NCI-H128 (cell line): ENCODE measurements at regions not wholly inside any gene's neighbourhood (a gene's known extent, or its start where the extent isn't known, plus 50 kb on each side); places are given as distances from the start of the nearest gene placed in this dataset.
"Not testable (repeated sequence)": the region's sequence is repeated elsewhere in the genome, so short reads cannot be mapped to it uniquely, and the experiment has no call there.

ENCODE experiments used
- DNase-seq: peaks from one replicate; lab custom pipeline; 2025; ENCODE audit not compliant: unreplicated experiment; lab: John Stamatoyannopoulos, UW

DNA sequence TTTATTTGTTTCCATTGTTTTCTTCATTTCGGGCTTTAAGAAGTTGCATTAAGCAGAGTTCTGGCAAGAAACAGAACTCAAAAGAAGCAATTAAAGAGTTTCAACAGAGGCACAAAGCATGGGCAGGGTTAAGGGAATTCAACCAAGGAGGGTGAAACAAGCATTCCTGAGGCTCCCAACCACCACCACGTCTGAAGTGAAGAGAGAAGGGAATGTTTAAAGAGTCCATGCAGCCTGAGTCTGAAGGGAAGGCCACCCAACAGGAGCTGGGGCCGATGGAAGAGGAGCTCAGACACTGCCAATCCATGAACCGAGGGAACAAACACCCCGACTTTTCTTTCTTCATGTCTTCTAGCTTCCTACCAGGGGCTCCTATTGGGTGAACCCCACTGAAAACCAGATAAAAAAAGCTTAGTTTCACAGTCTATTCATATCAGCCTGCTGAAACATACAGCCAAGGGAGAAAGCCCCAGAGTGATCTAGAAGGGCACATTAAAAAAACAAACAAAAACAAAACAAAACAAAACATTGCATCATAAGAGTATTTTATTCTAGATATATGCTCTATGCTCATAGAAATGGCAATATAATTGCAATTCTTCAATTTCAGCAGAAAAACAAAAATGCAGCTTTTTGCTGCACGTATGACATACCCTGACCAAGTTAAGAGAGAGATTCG, 592.1 kb downstream of the TTLL7 start:
- not testable (repeated sequence) for DNase-seq

GRCh38 chr1:83405789-83406188, 593.1 kb downstream of the TTLL7 start:
- not testable (repeated sequence) for DNase-seq

DNA sequence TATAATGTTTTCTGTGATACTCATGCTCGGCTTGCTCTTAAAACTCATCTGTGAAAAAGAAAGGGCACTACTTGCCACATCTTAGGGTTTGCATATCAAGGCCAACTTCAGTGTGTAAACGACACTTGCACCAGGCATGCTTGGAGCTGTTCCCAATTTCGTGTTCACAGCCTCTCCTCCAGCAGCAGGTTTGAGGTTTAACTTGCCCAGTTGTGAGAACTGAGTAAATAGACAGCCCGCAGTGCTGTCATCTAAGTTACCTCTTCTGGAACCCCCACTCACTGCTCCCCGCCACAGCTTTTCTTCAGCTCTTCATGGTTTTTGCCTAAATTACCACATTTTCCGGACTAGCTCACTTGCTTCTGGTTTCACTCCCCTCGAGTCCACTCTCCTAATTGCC, 595.4 kb downstream of the TTLL7 start:
- not testable (repeated sequence) for DNase-seq

DNA sequence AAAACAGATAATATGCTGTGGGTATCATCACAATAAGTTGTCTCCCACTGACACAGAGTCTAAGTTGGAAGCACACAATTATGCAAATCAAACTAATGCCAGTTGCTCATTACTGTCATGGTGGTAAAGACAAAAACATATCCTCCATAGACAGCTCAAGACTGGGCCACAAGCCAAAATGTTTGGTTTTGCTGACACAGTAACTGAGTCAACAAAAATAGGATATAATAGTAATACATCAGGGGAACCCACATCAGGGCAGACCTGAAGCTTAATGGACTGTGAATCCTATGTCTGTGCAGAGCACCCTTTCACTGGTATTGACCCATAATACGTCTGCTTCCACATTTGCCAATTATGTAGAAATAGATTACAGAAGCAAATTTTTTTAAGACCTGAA, 597.8 kb downstream of the TTLL7 start:
- not testable (repeated sequence) for DNase-seq

DNA sequence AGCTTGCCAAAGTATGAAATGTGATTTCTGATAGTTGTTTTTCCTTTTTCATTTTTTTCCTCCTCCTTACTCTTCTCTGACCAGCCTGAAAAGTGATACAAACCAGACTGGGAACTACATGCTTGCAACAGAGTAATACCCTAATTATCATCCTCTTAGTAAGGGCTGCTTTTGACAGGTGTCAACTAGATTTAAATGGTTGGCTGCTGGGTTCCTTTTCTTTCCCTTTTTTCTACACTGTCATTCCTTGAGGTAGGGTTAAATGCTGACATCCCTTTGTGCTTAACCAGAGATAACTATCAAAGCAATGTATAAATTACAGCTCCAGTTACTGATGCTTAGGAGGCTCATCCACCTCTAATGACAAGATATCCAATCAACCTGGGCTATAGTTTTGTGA, 598.8 kb downstream of the TTLL7 start:
- not testable (repeated sequence) for DNase-seq

GRCh38 chr1:83398125-83398524, 600.8 kb downstream of the TTLL7 start:
- DNase-seq: not testable (repeated sequence)

DNA sequence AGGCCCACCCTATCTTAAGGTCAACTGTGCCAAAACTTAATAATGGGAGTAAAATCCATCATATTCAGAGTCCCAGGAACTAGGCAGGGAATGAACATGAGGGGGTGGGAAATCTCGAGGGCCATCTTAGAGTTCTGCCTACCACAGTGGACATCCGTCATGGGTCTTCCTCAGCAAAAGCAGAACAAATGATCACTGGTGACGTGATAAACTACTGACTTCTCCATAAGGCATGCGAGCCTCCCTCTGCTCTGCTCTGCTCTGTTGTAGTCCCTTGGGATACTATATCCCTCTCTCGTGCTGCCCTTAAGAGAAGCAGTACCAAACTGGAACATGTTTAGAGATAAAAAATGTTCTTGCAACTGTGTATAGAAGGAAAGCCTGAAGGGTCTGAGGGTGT, 603.8 kb downstream of the TTLL7 start:
- DNase-seq: not testable (repeated sequence)

DNA sequence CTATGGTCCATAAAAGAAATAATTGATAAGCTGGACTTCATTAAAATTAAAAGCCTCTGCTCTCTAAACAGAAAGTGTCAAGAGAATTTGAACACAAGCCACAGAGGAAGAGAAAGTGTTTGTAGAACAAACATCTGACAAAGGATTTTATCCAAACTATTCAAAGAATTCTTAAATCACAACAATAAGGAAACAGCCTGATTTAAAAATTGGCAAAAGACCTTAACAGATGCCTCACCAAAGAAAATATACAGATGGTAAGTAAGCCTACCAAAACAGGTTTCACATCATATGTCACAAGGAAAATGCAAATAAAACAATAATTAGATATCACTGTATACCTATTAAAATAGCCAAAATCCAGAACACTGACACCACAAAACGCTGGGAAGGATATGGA, 612.0 kb downstream of the TTLL7 start:
- not testable (repeated sequence) for DNase-seq

DNA sequence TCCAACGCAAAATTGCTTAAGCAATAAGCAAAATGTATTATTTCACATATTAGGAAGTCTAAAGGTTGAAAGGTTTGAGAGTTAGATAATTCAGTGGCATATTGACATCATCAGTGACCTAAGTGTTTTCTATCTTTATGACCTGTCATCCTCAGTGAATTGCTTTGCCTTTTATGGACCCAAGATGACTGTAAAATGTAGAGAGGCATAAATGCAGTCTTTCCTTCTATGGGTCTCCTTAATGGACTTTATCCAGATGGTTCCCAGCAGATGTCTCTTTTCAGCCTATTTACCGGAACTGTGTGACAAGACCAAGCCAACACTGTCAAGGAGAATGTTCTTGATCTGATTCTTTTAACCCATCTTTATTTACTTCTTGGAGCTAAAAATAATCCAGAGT, 615.8 kb downstream of the TTLL7 start:
- DNase-seq: not testable (repeated sequence)

DNA sequence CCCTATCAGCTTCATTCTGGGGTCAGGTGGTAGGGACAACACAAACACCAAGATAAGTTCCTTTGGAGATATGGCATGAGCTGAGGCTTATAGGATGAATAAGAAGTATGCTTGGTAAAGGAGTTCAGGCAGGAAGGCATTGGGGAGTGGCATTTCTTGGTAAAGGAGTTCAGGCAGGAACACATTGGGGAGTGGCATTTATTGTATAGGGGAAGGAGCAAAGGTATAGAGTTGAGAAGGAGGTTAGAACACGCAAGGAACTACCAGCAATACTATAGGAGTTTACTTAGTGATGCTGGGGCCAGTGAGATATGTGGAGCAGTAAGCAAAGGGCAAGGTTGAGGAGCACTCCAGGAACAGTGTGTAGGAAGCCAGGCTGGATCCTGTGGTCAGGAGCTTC, 625.9 kb downstream of the TTLL7 start:
- not testable (repeated sequence) for DNase-seq

GRCh38 chr1:83369853-83370252, 629.1 kb downstream of the TTLL7 start:
- not testable (repeated sequence) for DNase-seq

GRCh38 chr1:83365320-83365719, 633.6 kb downstream of the TTLL7 start:
- not testable (repeated sequence) for DNase-seq

DNA sequence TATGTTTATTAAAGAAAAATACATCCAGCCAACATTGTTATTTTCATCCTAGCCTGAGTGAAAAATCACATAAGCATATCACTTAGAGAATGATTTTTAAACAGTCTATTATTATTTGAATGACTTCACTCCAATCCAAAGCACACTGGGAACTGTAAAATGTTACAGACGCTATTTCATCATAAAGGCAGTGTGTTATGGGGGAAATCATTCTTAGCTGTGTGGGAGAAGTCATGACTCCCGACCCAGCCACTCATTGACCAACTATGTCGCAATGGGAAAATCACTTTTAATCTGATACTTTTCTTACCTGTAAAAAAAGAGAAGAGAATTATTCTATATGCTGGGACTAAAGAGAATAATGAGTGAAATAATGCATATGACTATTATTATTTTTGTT, 653.6 kb downstream of the TTLL7 start:
- not testable (repeated sequence) for DNase-seq

DNA sequence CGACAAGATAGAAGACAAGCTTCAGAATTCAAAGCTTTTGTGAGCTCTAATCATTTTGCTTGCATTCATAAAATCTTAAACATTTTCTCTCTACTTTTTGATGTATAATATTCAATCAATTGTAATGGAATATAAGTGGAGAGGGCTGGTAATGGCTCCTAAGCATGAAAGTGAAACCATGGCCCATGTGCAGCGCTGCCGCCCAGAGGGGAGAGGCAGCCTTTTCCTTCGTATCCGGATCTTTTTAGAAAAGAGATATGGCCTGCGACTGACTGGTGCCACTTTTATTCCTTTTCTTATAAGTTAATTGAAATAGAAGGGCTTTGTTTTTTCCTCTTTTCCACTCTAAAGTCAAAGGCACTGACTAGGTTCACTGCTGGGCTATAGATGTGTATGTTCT, 655.2 kb downstream of the TTLL7 start:
- DNase-seq: not testable (repeated sequence)

GRCh38 chr1:83342995-83343394, 655.9 kb downstream of the TTLL7 start:
- DNase-seq: not testable (repeated sequence)

DNA sequence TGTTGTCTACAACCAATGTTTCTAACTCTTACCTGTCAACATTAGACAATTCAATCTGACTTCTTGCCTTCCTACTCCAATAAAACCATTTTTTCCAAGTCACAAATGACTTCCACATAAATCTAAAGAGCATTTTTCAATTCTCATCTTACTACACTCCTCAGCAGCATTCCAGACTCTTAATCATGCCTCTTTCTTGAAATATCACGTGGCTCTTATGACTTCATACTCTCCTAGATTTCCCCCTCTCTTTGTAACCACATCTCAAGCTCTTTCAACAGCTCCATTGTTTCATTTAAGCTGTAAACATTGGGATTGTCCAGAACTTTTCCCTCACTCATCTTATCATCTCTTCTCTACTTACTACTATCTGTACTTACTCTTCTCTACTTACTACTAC, 666.6 kb downstream of the TTLL7 start:
- DNase-seq: not testable (repeated sequence)

DNA sequence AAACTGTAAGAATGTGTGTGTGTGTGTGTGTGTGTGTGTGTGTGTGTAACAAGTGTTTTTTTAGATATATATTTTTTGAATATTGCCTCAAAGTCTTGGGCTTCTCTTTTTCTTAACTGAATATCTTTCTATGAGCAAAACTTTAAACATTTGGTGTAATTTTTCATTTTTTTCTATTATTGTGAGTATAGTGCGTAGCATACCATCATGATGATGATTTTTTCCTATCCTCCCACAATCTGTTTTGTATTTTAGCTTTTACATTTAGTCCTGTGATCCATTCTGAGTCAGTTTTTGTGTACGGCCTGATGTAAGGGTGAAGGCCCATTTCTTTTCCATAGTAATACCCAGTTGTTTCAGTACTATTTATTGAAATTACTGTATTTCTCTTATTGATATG, 680.6 kb downstream of the TTLL7 start:
- DNase-seq: no peak

DNA sequence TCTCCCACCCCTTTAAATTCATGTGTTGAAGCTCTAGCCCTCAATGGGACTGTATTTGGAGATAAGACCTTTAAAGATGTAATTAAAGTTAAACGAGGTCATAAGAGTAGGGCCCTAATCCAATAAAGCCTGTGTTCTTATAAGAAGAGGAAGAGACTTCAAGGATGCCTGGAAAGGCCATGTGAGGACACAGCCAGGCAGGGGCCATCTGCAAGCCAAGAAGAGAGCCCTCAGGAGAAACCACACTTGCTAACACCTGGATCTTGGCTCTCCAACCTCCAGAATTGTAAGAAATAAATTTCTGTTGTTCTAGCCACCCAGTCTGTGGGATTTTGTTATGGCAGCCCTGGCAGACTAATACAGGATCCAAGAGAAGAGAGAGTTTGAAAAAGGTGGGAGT, 683.5 kb downstream of the TTLL7 start:
- DNase-seq: not testable (repeated sequence)

GRCh38 chr1:83310161-83310560, 688.8 kb downstream of the TTLL7 start:
- not testable (repeated sequence) for DNase-seq

GRCh38 chr1:83309035-83309434, 689.9 kb downstream of the TTLL7 start:
- not testable (repeated sequence) for DNase-seq

- not testable (repeated sequence) for DNase-seq
These were observed 692.1 kb downstream of the TTLL7 start for GRCh38 chr1:83306811-83307210.

DNA sequence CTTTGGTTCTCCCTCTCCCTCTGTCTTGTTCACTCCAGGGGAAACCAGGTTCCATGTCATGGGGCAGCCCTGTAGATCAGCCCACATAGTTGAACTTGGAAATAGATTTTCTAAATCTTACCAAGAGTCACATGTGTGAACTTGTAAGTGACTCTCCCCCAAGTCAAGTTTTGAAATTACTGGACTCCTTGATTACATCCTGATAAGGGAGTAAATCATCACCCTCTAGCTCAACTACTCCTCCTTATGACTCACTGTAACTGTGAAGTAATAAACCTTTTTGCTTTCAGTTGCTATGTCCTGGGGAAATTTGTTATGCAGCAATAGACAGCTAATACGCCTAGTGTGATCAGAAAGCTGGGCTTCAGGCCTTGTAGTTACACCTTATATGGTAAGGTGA, 703.3 kb downstream of the TTLL7 start:
- DNase-seq: not testable (repeated sequence)

GRCh38 chr1:83287391-83287790, 711.5 kb downstream of the TTLL7 start:
- not testable (repeated sequence) for DNase-seq
